ENCODE measurements at regions not wholly inside any gene's neighbourhood (a gene's known extent, or its start where the extent isn't known, plus 50 kb on each side); places are given as distances from the start of the nearest gene placed in this dataset.

DNA sequence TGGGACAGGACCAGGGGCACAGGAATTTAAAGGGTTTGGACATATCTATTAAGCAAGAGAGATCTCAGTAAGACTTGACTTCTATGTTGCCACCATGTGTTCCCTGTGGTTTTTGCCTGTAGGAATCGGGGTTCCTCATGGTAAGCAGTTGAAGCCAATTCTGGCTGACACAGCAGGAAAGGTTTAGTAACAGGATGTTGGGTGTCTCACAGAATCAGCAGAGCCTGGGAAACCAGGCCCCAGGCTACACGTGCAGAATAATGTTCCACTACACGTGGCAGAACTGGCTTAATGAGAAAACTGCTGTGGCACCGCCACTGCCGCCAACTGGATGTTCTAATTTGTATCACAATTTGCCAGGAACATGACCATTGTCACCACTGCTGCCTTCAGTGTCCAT, 264.6 kb upstream of the PLET1 start:
- no peaks in the 10 kb centered on the region for H3K4me1 ChIP-seq (ENCODE audit: control insufficient read depth, insufficient read depth, low read length)
- dilution Hi-C loops (cut with HindIII; ENCODE audit: low sequenced_read_pairs, unreplicated experiment): no loop called here
- no peak overlapping the region for H3K56ac ChIP-seq (ENCODE audit: extremely low read depth, insufficient read depth, low read length)
- no peak overlapping the region for H2BK15ac ChIP-seq (ENCODE audit: low read depth, low read length)
- H2AK5ac ChIP-seq (ENCODE audit: low read depth, low read length): no peak overlapping the region
- H3K4me2 ChIP-seq (ENCODE audit: low read depth, low read length): no peak overlapping the region
- CTCF ChIA-PET: no interaction called here
- no peak overlapping the region for H3K27ac ChIP-seq (ENCODE audit: insufficient read depth, low read length)
- POLR2A ChIA-PET (ENCODE audit: unreplicated experiment): no interaction called here
- H4K8ac ChIP-seq (ENCODE audit: low read depth in 2 of 2, low read length in 2 of 2): no peak overlapping the region
- no peaks in the 10 kb centered on the region for H3K79me1 ChIP-seq (ENCODE audit: low read depth in 1 of 2, low read length in 2 of 2)
- H4K5ac ChIP-seq (ENCODE audit: low read depth, low read length): no peak overlapping the region
- no peak overlapping the region for H3K9ac ChIP-seq (ENCODE audit: low read depth, low read length)
- no peaks in the 10 kb centered on the region for H3K36me3 ChIP-seq (ENCODE audit: control insufficient read depth, insufficient read depth, low read length)
- H3K4ac ChIP-seq (ENCODE audit: low read depth, low read length): no peak overlapping the region
- no peak for TF ChIP-seq MAZ (IDR thresholded peaks at IDR 0.05; ENCODE audit: borderline replicate concordance, low read depth, low read length)
- no peak for TF ChIP-seq CHD1 (IDR thresholded peaks at IDR 0.05; ENCODE audit: low read depth, low read length)
- H3K27me3 ChIP-seq (ENCODE audit: control insufficient read depth, insufficient read depth, low read length): peaks cover 25% of the 10 kb centered on the region
- H3K23ac ChIP-seq (ENCODE audit: low read depth, low read length): no peak overlapping the region
- 60% methylated on average over 2 of the region's 5 CpGs; no CpG with 5 or more reads in 1 of the 2 experiments for WGBS, 2 experiments (ENCODE audit: extremely low coverage in 2 of 2, insufficient read length in 1 of 2)
- no peaks in the 10 kb centered on the region for H3K9me3 ChIP-seq (ENCODE audit: control insufficient read depth, insufficient read depth, low read length)
- no peak overlapping the region for H2AK9ac ChIP-seq (replicated peaks; ENCODE audit: low read depth, low read length, poor library complexity)
- no peak overlapping the region for H4K91ac ChIP-seq (ENCODE audit: insufficient read depth, low read depth, low read length)
- no peak overlapping the region for H2BK120ac ChIP-seq (ENCODE audit: low read depth, low read length)
- H2AFZ ChIP-seq (replicated peaks; ENCODE audit: low read length, poor library complexity): no peak overlapping the region
- intact Hi-C loops (cut with micrococcal nuclease): no loop called here
- BruUV-seq (replicated peaks): no TSS peak
- no peaks in the 10 kb centered on the region for H4K20me1 ChIP-seq (ENCODE audit: insufficient read depth, low read length)
- DNase-seq (no peak), ATAC-seq (ENCODE audit: low read depth) (no peak)
- H3K4me3 ChIP-seq (ENCODE audit: insufficient read depth, low read depth, low read length): no peak overlapping the region
- no peak overlapping the region for H2BK5ac ChIP-seq (ENCODE audit: low read depth, low read length, poor library complexity, severe bottlenecking)
- H2BK20ac ChIP-seq (ENCODE audit: low read depth, low read length): no peak overlapping the region
- in situ Hi-C loops (cut with MboI; ENCODE audit: low sequenced_read_pairs): no loop called here
- H3K18ac ChIP-seq (ENCODE audit: low read depth, low read length): no peak overlapping the region
- H3K14ac ChIP-seq (replicated peaks; ENCODE audit: low read depth, low read length): no peak overlapping the region
- peaks cover 3% of the 10 kb centered on the region; the same call in 1 of the 2 replicates for H3K9me1 ChIP-seq (ENCODE audit: insufficient read depth, low read length)
